Ishikawa (cell line): ENCODE measurements at regions not wholly inside any gene's neighbourhood (a gene's known extent, or its start where the extent isn't known, plus 50 kb on each side); places are given as distances from the start of the nearest gene placed in this dataset.

Experiments
- CEBPB ChIP-seq: IDR thresholded peaks from 2 replicates; pipeline ENCODE4 v1.6.1; 2012
- CREB1 ChIP-seq: IDR thresholded peaks from 2 replicates; pipeline ENCODE4 v1.6.1; 2012; ENCODE audit warnings: low read depth
- EGR1 ChIP-seq: IDR thresholded peaks from 2 replicates; pipeline ENCODE4 v1.6.1; 2012
- EP300 ChIP-seq: IDR thresholded peaks from 2 replicates; pipeline ENCODE4 v1.6.1; 2012; ENCODE audit warnings: borderline replicate concordance
- FOXM1 ChIP-seq: IDR thresholded peaks from 2 replicates; pipeline ENCODE4 v1.6.1; 2012; ENCODE audit warnings: low read depth, borderline replicate concordance
- MAX ChIP-seq: IDR thresholded peaks from 2 replicates; pipeline ENCODE4 v1.6.1; 2012
- NFIC ChIP-seq: IDR thresholded peaks from 2 replicates; pipeline ENCODE4 v1.6.1; 2012
- RAD21 ChIP-seq: IDR thresholded peaks from 2 replicates; pipeline ENCODE4 v1.6.1; 2012; ENCODE audit warnings: low read depth
- REST ChIP-seq: IDR thresholded peaks from 2 replicates; pipeline ENCODE4 v1.6.1; 2012; ENCODE audit warnings: low read depth, mild to moderate bottlenecking
- TAF1 ChIP-seq: IDR thresholded peaks from 2 replicates; pipeline ENCODE4 v1.6.1; 2012; ENCODE audit warnings: low read depth, mild to moderate bottlenecking
- TCF12 ChIP-seq: IDR thresholded peaks from 2 replicates; pipeline ENCODE4 v1.6.1; 2012; ENCODE audit warnings: low read depth
- TEAD4 ChIP-seq: IDR thresholded peaks from 2 replicates; pipeline ENCODE4 v1.6.1; 2012
- USF1 ChIP-seq: IDR thresholded peaks from 2 replicates; pipeline ENCODE4 v1.6.1; 2012
- YY1 ChIP-seq: IDR thresholded peaks from 2 replicates; pipeline ENCODE4 v1.6.1; 2012; ENCODE audit warnings: low read depth
- ZBTB7A ChIP-seq: IDR thresholded peaks from 2 replicates; pipeline ENCODE4 v1.6.1; 2012; ENCODE audit warnings: low read depth

GRCh38 chr1:65486613-65487012, 66.1 kb downstream of the LEPR start:
- TF ChIP-seq FOXM1: no peak
- no peak for TF ChIP-seq CEBPB
- no peak for TF ChIP-seq TCF12
- no peak for TF ChIP-seq ZBTB7A
- TF ChIP-seq YY1: no peak
- no peak for TF ChIP-seq EP300
- TF ChIP-seq TEAD4: no peak
- TF ChIP-seq NFIC: no peak
- TF ChIP-seq RAD21: no peak
- TF ChIP-seq REST: no peak
- no peak for TF ChIP-seq TAF1

GRCh38 chr1:65489481-65489880, 69.0 kb downstream of the LEPR start:
- TF ChIP-seq RAD21 (no peak), TCF12 (no peak), EGR1 (no peak), FOXM1 (no peak), CEBPB (no peak), NFIC (no peak), TEAD4 (no peak), REST (no peak), CREB1 (no peak), ZBTB7A (no peak), MAX (no peak), EP300 (no peak), YY1 (no peak), TAF1 (no peak), USF1 (no peak)

GRCh38 chr1:65490231-65491009, 70.0 kb downstream of the LEPR start:
- TF ChIP-seq FOXM1: no peak
- TF ChIP-seq REST: no peak
- no peak for TF ChIP-seq CEBPB
- TF ChIP-seq TCF12: no peak
- TF ChIP-seq EGR1: no peak
- TF ChIP-seq EP300: no peak
- TF ChIP-seq RAD21: no peak
- TF ChIP-seq CREB1: no peak
- no peak for TF ChIP-seq MAX
- TF ChIP-seq NFIC: no peak
- no peak for TF ChIP-seq ZBTB7A
- no peak for TF ChIP-seq USF1

GRCh38 chr1:65491472-65491871, 71.0 kb downstream of the LEPR start:
- TF ChIP-seq EP300: no peak
- TF ChIP-seq NFIC: no peak
- no peak for TF ChIP-seq RAD21
- TF ChIP-seq ZBTB7A: no peak
- no peak for TF ChIP-seq CREB1
- TF ChIP-seq YY1: no peak
